ENCODE measurements at regions not wholly inside any gene's neighbourhood (a gene's known extent, or its start where the extent isn't known, plus 50 kb on each side); places are given as distances from the start of the nearest gene placed in this dataset.

DNA sequence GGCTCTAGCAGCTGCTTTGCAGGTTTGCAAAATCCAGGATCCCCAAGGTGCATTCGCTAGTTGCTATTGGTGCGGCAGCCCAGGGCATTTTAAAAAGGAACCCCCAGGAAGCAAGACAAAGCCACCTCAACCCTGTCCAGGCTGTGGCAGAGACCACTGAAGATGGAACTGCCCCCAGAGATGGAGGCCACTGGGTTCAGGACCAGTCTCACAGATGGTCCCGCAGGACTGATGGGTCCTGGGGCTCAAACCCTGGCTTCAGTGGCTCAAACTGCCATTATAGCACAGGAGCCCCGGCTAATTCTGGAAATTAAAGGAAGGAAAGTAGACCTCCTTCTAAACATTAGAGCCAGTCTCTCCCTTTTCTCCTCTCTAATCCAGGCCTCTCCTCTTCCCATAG lies 79.8 kb upstream of the TSPAN11 start:
- no peak overlapping the region for H3K9ac ChIP-seq (ENCODE audit: low read length)
- H3K18ac ChIP-seq (ENCODE audit: low read length) = no peak overlapping the region
- H3K79me1 ChIP-seq (ENCODE audit: low read length) = no peaks in the 10 kb centered on the region
- no peak overlapping the region for H4K5ac ChIP-seq (ENCODE audit: low read length)
- no peak overlapping the region for H2BK120ac ChIP-seq (ENCODE audit: low read depth, low read length)
- no CpG with 5 or more reads among the region's 4 CpGs for WGBS (ENCODE audit: extremely low coverage, insufficient coverage, low lambda C conversion rate)
- no peaks in the 10 kb centered on the region for H3K27me3 ChIP-seq (ENCODE audit: insufficient read depth, low read length, poor library complexity)
- no peaks in the 10 kb centered on the region for H3K36me3 ChIP-seq (ENCODE audit: control insufficient read depth, insufficient read depth, low read length)
- no peaks in the 10 kb centered on the region for H3K79me2 ChIP-seq (ENCODE audit: control insufficient read depth, insufficient read depth, low read length)
- no peak overlapping the region for H3K56ac ChIP-seq (ENCODE audit: low read length)
- no peak overlapping the region for H3K4me2 ChIP-seq (ENCODE audit: low read length)
- no peak overlapping the region for H2BK15ac ChIP-seq (replicated peaks; ENCODE audit: low read depth)
- H3K4me1 ChIP-seq (ENCODE audit: control insufficient read depth, low read depth, low read length) = peaks cover 3% of the 10 kb centered on the region
- H3K27ac ChIP-seq (ENCODE audit: low read depth, low read length) = no peak overlapping the region
- no peak overlapping the region for H3K4ac ChIP-seq (ENCODE audit: low read depth, low read length)
- H2BK5ac ChIP-seq (ENCODE audit: low read length) = no peak overlapping the region
- no peak overlapping the region for H4K8ac ChIP-seq (ENCODE audit: low read depth, low read length)
- H3K4me3 ChIP-seq (ENCODE audit: low read length) = no peak overlapping the region
- H3K23ac ChIP-seq (ENCODE audit: low read length) = no peak overlapping the region
- H2AK5ac ChIP-seq (ENCODE audit: low read length) = no peak overlapping the region
- no peak for DNase-seq

DNA sequence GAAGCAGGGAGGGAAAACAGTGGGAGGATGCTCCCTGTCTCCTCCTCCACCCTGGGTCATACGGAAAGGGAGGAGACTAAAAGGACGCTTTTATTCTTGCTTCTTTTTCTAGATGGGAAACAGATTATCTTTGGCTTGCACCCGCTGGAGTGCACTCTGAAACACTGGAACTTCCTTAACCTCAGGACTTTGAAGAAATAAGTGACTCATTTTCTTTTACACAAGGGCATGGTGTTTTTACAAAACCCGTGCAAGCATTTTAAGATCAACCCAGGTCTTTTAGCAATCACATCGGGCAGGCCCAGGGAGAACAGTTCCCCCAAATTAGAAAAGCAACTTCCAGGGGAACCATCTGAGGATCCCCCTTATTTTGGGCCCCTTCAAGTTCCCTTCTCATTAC lies 80.9 kb upstream of the TSPAN11 start:
- Histone ChIP-seq H4K5ac (ENCODE audit: low read length) (no peak overlapping the region), H3K9ac (ENCODE audit: low read length) (no peak overlapping the region), H3K27me3 (ENCODE audit: insufficient read depth, low read length, poor library complexity) (no peaks in the 10 kb centered on the region), H3K4me1 (ENCODE audit: control insufficient read depth, low read depth, low read length) (peaks cover 5% of the 10 kb centered on the region), H3K79me2 (ENCODE audit: control insufficient read depth, insufficient read depth, low read length) (no peaks in the 10 kb centered on the region), H2BK5ac (ENCODE audit: low read length) (no peak overlapping the region), H3K56ac (ENCODE audit: low read length) (no peak overlapping the region), H3K79me1 (ENCODE audit: low read length) (no peaks in the 10 kb centered on the region), H2BK15ac (replicated peaks; ENCODE audit: low read depth) (no peak overlapping the region), H2AK5ac (ENCODE audit: low read length) (no peak overlapping the region), H3K23ac (ENCODE audit: low read length) (no peak overlapping the region), H4K8ac (ENCODE audit: low read depth, low read length) (no peak overlapping the region), H3K4me2 (ENCODE audit: low read length) (no peak overlapping the region), H2BK120ac (ENCODE audit: low read depth, low read length) (no peak overlapping the region), H3K4me3 (ENCODE audit: low read length) (no peak overlapping the region), H3K27ac (ENCODE audit: low read depth, low read length) (no peak overlapping the region), H3K36me3 (ENCODE audit: control insufficient read depth, insufficient read depth, low read length) (no peaks in the 10 kb centered on the region), H3K4ac (ENCODE audit: low read depth, low read length) (no peak overlapping the region), H3K18ac (ENCODE audit: low read length) (no peak overlapping the region)
- DNase-seq = no peak
- WGBS (ENCODE audit: extremely low coverage, insufficient coverage, low lambda C conversion rate) = no CpG with 5 or more reads among the region's 5 CpGs

DNA sequence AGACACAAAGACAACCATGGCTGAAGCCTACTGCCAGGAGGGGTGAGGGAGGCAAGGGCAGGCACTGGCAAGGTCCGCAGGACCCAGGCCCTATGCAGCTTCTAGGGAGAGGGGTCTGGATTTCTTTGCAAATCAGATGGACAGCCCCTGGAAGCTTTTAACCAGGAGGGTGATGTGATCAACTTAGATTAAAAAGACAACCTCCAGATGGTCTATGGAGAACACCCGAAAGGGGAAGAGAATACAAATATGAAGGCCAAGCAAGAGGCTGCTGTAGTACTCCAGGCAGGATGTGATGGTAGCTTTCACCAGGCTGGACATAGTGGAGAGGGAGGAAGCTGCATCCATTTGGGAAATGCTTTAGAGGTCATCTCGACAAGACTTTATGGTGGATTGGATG lies 83.3 kb upstream of the TSPAN11 start:
- H4K5ac ChIP-seq (ENCODE audit: low read length) = no peak overlapping the region
- no peaks in the 10 kb centered on the region for H3K27me3 ChIP-seq (ENCODE audit: insufficient read depth, low read length, poor library complexity)
- H3K56ac ChIP-seq (ENCODE audit: low read length) = no peak overlapping the region
- H2BK5ac ChIP-seq (ENCODE audit: low read length) = no peak overlapping the region
- H3K79me2 ChIP-seq (ENCODE audit: control insufficient read depth, insufficient read depth, low read length) = no peaks in the 10 kb centered on the region
- no peak overlapping the region for H3K27ac ChIP-seq (ENCODE audit: low read depth, low read length)
- no peak overlapping the region for H4K8ac ChIP-seq (ENCODE audit: low read depth, low read length)
- H2BK15ac ChIP-seq (replicated peaks; ENCODE audit: low read depth) = no peak overlapping the region
- no peak overlapping the region for H3K18ac ChIP-seq (ENCODE audit: low read length)
- H3K4ac ChIP-seq (ENCODE audit: low read depth, low read length) = no peak overlapping the region
- no peaks in the 10 kb centered on the region for H3K79me1 ChIP-seq (ENCODE audit: low read length)
- peaks cover 5% of the 10 kb centered on the region for H3K4me1 ChIP-seq (ENCODE audit: control insufficient read depth, low read depth, low read length)
- H2BK120ac ChIP-seq (ENCODE audit: low read depth, low read length) = no peak overlapping the region
- no peak overlapping the region for H3K9ac ChIP-seq (ENCODE audit: low read length)
- no peak for DNase-seq
- no peak overlapping the region for H3K4me3 ChIP-seq (ENCODE audit: low read length)
- WGBS (ENCODE audit: extremely low coverage, insufficient coverage, low lambda C conversion rate) = no CpG with 5 or more reads among the region's 3 CpGs
- H2AK5ac ChIP-seq (ENCODE audit: low read length) = no peak overlapping the region
- H3K23ac ChIP-seq (ENCODE audit: low read length) = no peak overlapping the region
- H3K4me2 ChIP-seq (ENCODE audit: low read length) = no peak overlapping the region
- H3K36me3 ChIP-seq (ENCODE audit: control insufficient read depth, insufficient read depth, low read length) = no peaks in the 10 kb centered on the region

DNA sequence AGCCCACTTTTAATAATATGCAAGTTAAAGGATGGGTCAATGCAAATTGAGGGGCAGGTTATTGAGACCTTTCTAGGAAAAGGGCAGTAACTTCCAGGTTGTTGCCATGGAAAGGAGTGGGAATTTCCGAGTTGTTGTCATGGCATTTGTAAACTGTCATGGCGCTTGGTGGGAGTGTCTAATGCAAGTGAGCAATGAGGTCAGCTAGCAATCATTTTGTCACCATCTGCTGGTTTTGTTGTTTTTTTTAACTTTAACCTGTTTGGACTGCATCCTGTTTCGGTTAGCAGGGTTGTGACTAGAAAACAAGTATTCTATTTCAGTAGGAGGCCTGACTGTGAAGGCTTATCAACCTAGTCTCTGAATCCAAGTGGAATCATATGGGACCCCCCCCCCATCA lies 85.8 kb upstream of the TSPAN11 start:
- WGBS (ENCODE audit: extremely low coverage, insufficient coverage, low lambda C conversion rate) = no CpG with 5 or more reads among the region's 3 CpGs
- Histone ChIP-seq H3K4me1 (ENCODE audit: control insufficient read depth, low read depth, low read length) (peaks cover 5% of the 10 kb centered on the region), H3K9ac (ENCODE audit: low read length) (no peak overlapping the region), H2BK5ac (ENCODE audit: low read length) (no peak overlapping the region), H3K18ac (ENCODE audit: low read length) (no peak overlapping the region), H4K5ac (ENCODE audit: low read length) (no peak overlapping the region), H3K4me2 (ENCODE audit: low read length) (no peak overlapping the region), H3K27me3 (ENCODE audit: insufficient read depth, low read length, poor library complexity) (no peaks in the 10 kb centered on the region), H3K79me1 (ENCODE audit: low read length) (no peaks in the 10 kb centered on the region), H3K27ac (ENCODE audit: low read depth, low read length) (no peak overlapping the region), H2BK120ac (ENCODE audit: low read depth, low read length) (no peak overlapping the region), H3K4ac (ENCODE audit: low read depth, low read length) (no peak overlapping the region), H3K36me3 (ENCODE audit: control insufficient read depth, insufficient read depth, low read length) (no peaks in the 10 kb centered on the region), H2BK15ac (replicated peaks; ENCODE audit: low read depth) (no peak overlapping the region), H3K56ac (ENCODE audit: low read length) (no peak overlapping the region), H3K79me2 (ENCODE audit: control insufficient read depth, insufficient read depth, low read length) (no peaks in the 10 kb centered on the region), H2AK5ac (ENCODE audit: low read length) (no peak overlapping the region), H4K8ac (ENCODE audit: low read depth, low read length) (no peak overlapping the region), H3K23ac (ENCODE audit: low read length) (no peak overlapping the region), H3K4me3 (ENCODE audit: low read length) (no peak overlapping the region)
- DNase-seq = peak; percentile 77

DNA sequence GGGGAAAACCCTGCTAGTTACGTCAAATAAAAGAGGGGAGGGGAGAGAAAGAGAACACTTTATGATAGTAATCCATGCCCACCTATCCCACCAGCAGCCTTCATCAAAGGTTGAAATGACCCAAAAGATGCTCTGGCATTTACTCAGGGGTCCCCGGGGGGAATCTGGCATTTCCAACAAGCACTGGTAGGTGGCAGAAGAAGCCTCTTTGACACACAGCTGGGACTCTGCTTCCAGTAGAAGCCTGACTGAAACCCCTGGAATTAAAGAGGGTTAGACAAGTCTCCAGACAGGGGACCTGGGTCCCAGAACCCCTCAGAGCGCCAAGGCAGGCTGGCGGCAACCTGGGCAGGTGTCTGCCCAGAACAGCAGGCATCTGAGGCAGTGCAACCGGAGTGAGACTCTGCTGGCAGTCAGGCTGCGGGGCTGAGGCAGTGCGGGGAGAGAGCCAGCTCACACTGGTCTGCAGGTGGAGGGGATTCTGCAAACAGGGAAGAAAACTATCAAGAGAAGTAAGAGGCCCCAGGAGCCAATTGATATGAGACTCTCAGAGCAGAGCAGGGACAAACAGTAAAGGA lies 85.0 kb upstream of the CAPRIN2 start:
- no peaks in the 10 kb centered on the region for H3K79me2 ChIP-seq (ENCODE audit: control insufficient read depth, insufficient read depth, low read length)
- H3K23ac ChIP-seq (ENCODE audit: low read length) = no peak overlapping the region
- H2BK5ac ChIP-seq (ENCODE audit: low read length) = no peak overlapping the region
- H3K4ac ChIP-seq (ENCODE audit: low read depth, low read length) = no peak overlapping the region
- H3K4me2 ChIP-seq (ENCODE audit: low read length) = no peak overlapping the region
- H4K8ac ChIP-seq (ENCODE audit: low read depth, low read length) = no peak overlapping the region
- no CpG with 5 or more reads among the region's 7 CpGs for WGBS (ENCODE audit: extremely low coverage, insufficient coverage, low lambda C conversion rate)
- DNase-seq = no peak
- no peak overlapping the region for H3K9ac ChIP-seq (ENCODE audit: low read length)
- H3K27me3 ChIP-seq (ENCODE audit: insufficient read depth, low read length, poor library complexity) = no peaks in the 10 kb centered on the region
- H3K79me1 ChIP-seq (ENCODE audit: low read length) = no peaks in the 10 kb centered on the region
- H3K18ac ChIP-seq (ENCODE audit: low read length) = no peak overlapping the region
- H3K56ac ChIP-seq (ENCODE audit: low read length) = no peak overlapping the region
- no peak overlapping the region for H3K4me3 ChIP-seq (ENCODE audit: low read length)
- H2BK120ac ChIP-seq (ENCODE audit: low read depth, low read length) = no peak overlapping the region
- no peak overlapping the region for H4K5ac ChIP-seq (ENCODE audit: low read length)
- no peak overlapping the region for H2BK15ac ChIP-seq (replicated peaks; ENCODE audit: low read depth)
- H2AK5ac ChIP-seq (ENCODE audit: low read length) = no peak overlapping the region
- peaks cover 8% of the 10 kb centered on the region for H3K4me1 ChIP-seq (ENCODE audit: control insufficient read depth, low read depth, low read length)
- H3K36me3 ChIP-seq (ENCODE audit: control insufficient read depth, insufficient read depth, low read length) = no peaks in the 10 kb centered on the region
- H3K27ac ChIP-seq (ENCODE audit: low read depth, low read length) = no peak overlapping the region

DNA sequence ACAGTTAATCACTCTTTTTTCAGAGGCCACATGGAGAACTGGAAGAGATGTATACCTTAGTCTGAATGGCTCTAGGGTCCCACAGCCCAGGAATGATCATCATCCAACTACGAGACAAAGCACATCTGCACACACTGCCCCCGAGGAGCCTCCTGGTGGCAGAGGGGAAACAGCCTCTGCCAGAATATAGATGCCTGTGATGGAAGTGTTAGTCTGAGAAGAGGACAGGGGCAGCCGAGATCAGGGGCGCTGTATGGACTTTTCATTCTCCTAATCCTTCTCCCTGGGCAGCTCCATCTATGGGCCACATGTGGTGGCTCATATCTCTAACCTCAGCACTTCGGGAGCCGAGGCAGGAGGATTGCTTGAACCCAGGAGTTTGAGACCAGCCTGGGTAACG lies 82.8 kb upstream of the CAPRIN2 start:
- Histone ChIP-seq H2BK15ac (replicated peaks; ENCODE audit: low read depth) (no peak overlapping the region), H3K27me3 (ENCODE audit: insufficient read depth, low read length, poor library complexity) (no peaks in the 10 kb centered on the region), H3K36me3 (ENCODE audit: control insufficient read depth, insufficient read depth, low read length) (no peaks in the 10 kb centered on the region), H2BK5ac (ENCODE audit: low read length) (no peak overlapping the region), H2BK120ac (ENCODE audit: low read depth, low read length) (no peak overlapping the region), H3K4ac (ENCODE audit: low read depth, low read length) (no peak overlapping the region), H3K79me2 (ENCODE audit: control insufficient read depth, insufficient read depth, low read length) (no peaks in the 10 kb centered on the region), H2AK5ac (ENCODE audit: low read length) (no peak overlapping the region), H3K79me1 (ENCODE audit: low read length) (no peaks in the 10 kb centered on the region), H4K8ac (ENCODE audit: low read depth, low read length) (no peak overlapping the region), H3K56ac (ENCODE audit: low read length) (no peak overlapping the region), H3K4me1 (ENCODE audit: control insufficient read depth, low read depth, low read length) (peaks cover 6% of the 10 kb centered on the region), H3K9ac (ENCODE audit: low read length) (no peak overlapping the region), H4K5ac (ENCODE audit: low read length) (no peak overlapping the region), H3K27ac (ENCODE audit: low read depth, low read length) (no peak overlapping the region), H3K4me2 (ENCODE audit: low read length) (no peak overlapping the region), H3K4me3 (ENCODE audit: low read length) (no peak overlapping the region), H3K18ac (ENCODE audit: low read length) (no peak overlapping the region), H3K23ac (ENCODE audit: low read length) (no peak overlapping the region)
- DNase-seq = no peak
- no CpG with 5 or more reads among the region's 7 CpGs for WGBS (ENCODE audit: extremely low coverage, insufficient coverage, low lambda C conversion rate)
